CD14-positive monocyte (primary cell): ENCODE measurements at regions not wholly inside any gene's neighbourhood (a gene's known extent, or its start where the extent isn't known, plus 50 kb on each side); places are given as distances from the start of the nearest gene placed in this dataset.

Source experiments
- DNase-seq, 3 donors: peaks; one replicate each; pipeline ENCODE4 v3.0.0-alpha.2; 2011 to 2022
- H2AFZ ChIP-seq: 2 replicates; pipeline ENCODE4 v1.6.0; 2012; ENCODE audit warnings: mild to moderate bottlenecking, low read depth, low read length, inconsistent platforms; ENCODE audit not compliant: insufficient read depth, poor library complexity, severe bottlenecking
- H3K27ac ChIP-seq, 2 donors: 1 replicate in 1 of 2; 2 replicates in 1 of 2; pipeline ENCODE4 v1.5.1; 2012 to 2013; ENCODE audit warnings: low read length in 2 of 2, control low read depth in 1 of 2, inconsistent platforms in 1 of 2, low read depth in 1 of 2, mild to moderate bottlenecking in 1 of 2
- H3K27me3 ChIP-seq, 2 donors: one replicate each; pipeline versions ENCODE4 v1.6.0 to v1.6.1; 2011 to 2013; ENCODE audit warnings: low read length in 2 of 2; ENCODE audit not compliant: control insufficient read depth in 2 of 2, insufficient read depth in 2 of 2
- H3K36me3 ChIP-seq, 2 donors: replicated peaks in 1 of 2; 1 replicate in 1 of 2; 2 replicates in 1 of 2; pipeline versions ENCODE4 v1.5.1 to v1.6.1; 2012 to 2013; ENCODE audit warnings: low read length in 2 of 2, control low read depth in 1 of 2, inconsistent platforms in 1 of 2, mild to moderate bottlenecking in 1 of 2; ENCODE audit not compliant: insufficient read depth in 2 of 2, control insufficient read depth in 1 of 2
- H3K4me1 ChIP-seq, 2 donors: 1 replicate in 1 of 2; 2 replicates in 1 of 2; pipeline versions ENCODE4 v1.5.1 to v1.6.1; 2012 to 2013; ENCODE audit warnings: low read length in 2 of 2, control low read depth in 1 of 2, inconsistent platforms in 1 of 2, mild to moderate bottlenecking in 1 of 2, moderate library complexity in 1 of 2; ENCODE audit not compliant: insufficient read depth in 2 of 2, control insufficient read depth in 1 of 2
- H3K4me2 ChIP-seq: replicated peaks from 2 replicates; pipeline ENCODE3; 2012; ENCODE audit warnings: low read length, moderate library complexity, mild to moderate bottlenecking; ENCODE audit not compliant: poor library complexity, severe bottlenecking; ENCODE audit errors: extremely low read depth
- H3K4me3 ChIP-seq, 3 experiments: fragments of 200-600 bp in 1 of 3; sonication (generic) in 1 of 3; replicated peaks in 1 of 3; 1 replicate in 2 of 3; 2 replicates in 1 of 3; pipeline ENCODE4 v1.5.1; 2011 to 2013; ENCODE audit warnings: low read length in 3 of 3, mild to moderate bottlenecking in 3 of 3, control low read depth in 2 of 3, low read depth in 2 of 3, inconsistent platforms in 1 of 3, moderate library complexity in 1 of 3
- H3K79me2 ChIP-seq: 2 replicates; pipeline ENCODE4 v1.6.0; 2012; ENCODE audit warnings: mild to moderate bottlenecking, control low read depth, inconsistent platforms, low read length, moderate library complexity; ENCODE audit not compliant: insufficient read depth
- H3K9ac ChIP-seq: 2 replicates; pipeline ENCODE4 v1.6.0; 2017; ENCODE audit warnings: low read length, mild to moderate bottlenecking; ENCODE audit not compliant: insufficient read depth, poor library complexity, severe bottlenecking
- H3K9me3 ChIP-seq, 2 donors: replicated peaks in 1 of 2; 1 replicate in 1 of 2; 2 replicates in 1 of 2; pipeline versions ENCODE4 v1.5.1 to v1.6.1; 2012 to 2013; ENCODE audit warnings: low read length in 2 of 2, control low read depth in 1 of 2; ENCODE audit not compliant: control insufficient read depth in 1 of 2, insufficient read depth in 1 of 2
- H4K20me1 ChIP-seq: 2 replicates; pipeline ENCODE4 v1.6.0; 2012; ENCODE audit warnings: mild to moderate bottlenecking, low read length, control low read depth, moderate library complexity; ENCODE audit not compliant: insufficient read depth
- H3K27ac Mint-ChIP-seq, 7 donors: one replicate each; pipeline ENCODE4 v1.8.0; 2020; ENCODE audit warnings: mild to moderate bottlenecking in 7 of 7, mixed read lengths in 7 of 7, moderate library complexity in 6 of 7, inconsistent platforms in 2 of 7
- H3K27me3 Mint-ChIP-seq, 3 donors: one replicate each; pipeline ENCODE4 v1.8.0; 2021 to 2022; ENCODE audit warnings: low read depth in 3 of 3, mild to moderate bottlenecking in 3 of 3, mixed read lengths in 3 of 3, moderate library complexity in 3 of 3, inconsistent platforms in 1 of 3
- H3K36me3 Mint-ChIP-seq, 2 donors: one replicate each; pipeline ENCODE4 v1.8.0; 2020; ENCODE audit warnings: mixed read lengths in 2 of 2, inconsistent platforms in 1 of 2, mild to moderate bottlenecking in 1 of 2
- H3K4me1 Mint-ChIP-seq: one replicate; pipeline ENCODE4 v1.8.0; 2020; ENCODE audit warnings: mild to moderate bottlenecking, mixed read lengths
- H3K4me3 Mint-ChIP-seq, 2 donors: one replicate each; pipeline ENCODE4 v1.8.0; 2020; ENCODE audit warnings: mild to moderate bottlenecking in 2 of 2, mixed read lengths in 2 of 2, moderate library complexity in 1 of 2
- H3K9me3 Mint-ChIP-seq, 7 donors: one replicate each; pipeline ENCODE4 v1.8.0; 2020 to 2022; ENCODE audit warnings: mixed read lengths in 7 of 7, mild to moderate bottlenecking in 6 of 7, moderate library complexity in 6 of 7, inconsistent platforms in 2 of 7
- CTCF ChIP-seq: fragments of 200-600 bp; IDR thresholded peaks from one replicate; pipeline ENCODE4 v1.8.0; 2022; ENCODE audit warnings: antibody characterized with exemption, mild to moderate bottlenecking
- WGBS: methylation state at CpG from one replicate; pipeline ENCODE4 v1.1.5; 2013; ENCODE audit warnings: missing lambda C conversion rate; ENCODE audit not compliant: insufficient coverage; 5-methylcytosine and 5-hydroxymethylcytosine counted together
- intact Hi-C, 2 donors: fragments of 100-400 bp; cut with micrococcal nuclease; formaldehyde crosslinking; loops; one replicate each; pipeline versions ENCODE4 v1.15.0 to v1.15.1; 2023

GRCh38 chr11:92505689-92506088 is 281.1 kb downstream of the FAT3 start:
- H3K9me3 Mint-ChIP-seq: peaks cover 0 to 2% (median 0%) of the 10 kb centered on the region in 7 donors
- no peak for DNase-seq
- H3K4me3 Mint-ChIP-seq: no peak overlapping the region

GRCh38 chr11:92506809-92507336 is 282.3 kb downstream of the FAT3 start:
- no CpG with 5 or more reads among the region's 4 CpGs for WGBS
- Histone ChIP-seq H4K20me1 (no peaks in the 10 kb centered on the region), H3K4me3 (no peak overlapping the region), H3K36me3 (no peaks in the 10 kb centered on the region), H3K79me2 (no peaks in the 10 kb centered on the region), H3K9ac (no peak overlapping the region), H3K27me3 (no peaks in the 10 kb centered on the region), H3K4me2 (no peak overlapping the region), H3K27ac (no peak overlapping the region), H3K4me1 (no peaks in the 10 kb centered on the region), H3K9me3 (no peaks in the 10 kb centered on the region), H2AFZ (no peak overlapping the region)
- Mint-ChIP-seq H3K36me3 (no peaks in the 10 kb centered on the region), H3K27ac (no peak overlapping the region), H3K27me3 (peaks cover 0 to 1% (median 0%) of the 10 kb centered on the region in 3 donors), H3K9me3 (peaks cover 0 to 2% (median 1%) of the 10 kb centered on the region in 7 donors), H3K4me1 (no peaks in the 10 kb centered on the region), H3K4me3 (no peak overlapping the region)
- intact Hi-C loops: no loop called here
- no peak for TF ChIP-seq CTCF
- no peak for DNase-seq

More at GRCh38 chr11:92505689-92506088, 281.1 kb downstream of the FAT3 start:
- Histone ChIP-seq H2AFZ (no peak overlapping the region), H3K4me2 (no peak overlapping the region), H3K27me3 (no peaks in the 10 kb centered on the region), H3K4me1 (no peaks in the 10 kb centered on the region), H3K9me3 (no peaks in the 10 kb centered on the region), H3K36me3 (no peaks in the 10 kb centered on the region), H3K4me3 (no peak overlapping the region), H3K9ac (no peak overlapping the region), H3K27ac (no peak overlapping the region), H4K20me1 (no peaks in the 10 kb centered on the region), H3K79me2 (no peaks in the 10 kb centered on the region)
- no peak for TF ChIP-seq CTCF
- no CpG with 5 or more reads among the region's 4 CpGs for WGBS
- intact Hi-C loops: no loop called here
- Mint-ChIP-seq H3K4me1 (no peaks in the 10 kb centered on the region), H3K36me3 (no peaks in the 10 kb centered on the region), H3K27me3 (peaks cover 0 to 1% (median 0%) of the 10 kb centered on the region in 3 donors), H3K27ac (no peak overlapping the region)
